ENCODE measurements at regions not wholly inside any gene's neighbourhood (a gene's known extent, or its start where the extent isn't known, plus 50 kb on each side); places are given as distances from the start of the nearest gene placed in this dataset.

GRCh38 chr13:72341904-72342303, 385.5 kb downstream of the MZT1 start:
- Histone ChIP-seq H3K4me2 (ENCODE audit: control insufficient read depth, insufficient read depth) (no peak overlapping the region), H3K4me3 (no peak overlapping the region), H3K79me2 (ENCODE audit: control insufficient read depth, insufficient read depth, low read length) (no peaks in the 10 kb centered on the region), H3K27me3 (replicated peaks in 1 of 2; ENCODE audit: control insufficient read depth in 2 of 2, insufficient read depth in 2 of 2, low read length in 1 of 2) (no peaks in the 10 kb centered on the region), H3K27ac (ENCODE audit: control insufficient read depth, insufficient read depth) (no peak overlapping the region), H3K9me3 (replicated peaks; ENCODE audit: control insufficient read depth, insufficient read depth, low read length) (no peaks in the 10 kb centered on the region), H2AFZ (ENCODE audit: control insufficient read depth, low read depth, low read length) (no peak overlapping the region), H3K4me1 (ENCODE audit: control insufficient read depth, insufficient read depth, low read length) (no peaks in the 10 kb centered on the region), H3K36me3 (ENCODE audit: control insufficient read depth in 2 of 2, insufficient read depth in 2 of 2, low read length in 1 of 2) (no peaks in the 10 kb centered on the region), H3K9ac (ENCODE audit: control insufficient read depth, insufficient read depth, low read length) (no peak overlapping the region), H4K20me1 (ENCODE audit: control insufficient read depth, insufficient read depth) (no peaks in the 10 kb centered on the region)
- FAIRE-seq (no peak), DNase-seq (ENCODE audit: low read depth, low spot score) (no peak), ATAC-seq (no peak)
- POLR2A ChIA-PET = no interaction called here
- no TSS peak for BruUV-seq (replicated peaks)
- WGBS (ENCODE audit: insufficient coverage, insufficient replicate concordance, low lambda C conversion rate, missing lambda C conversion rate) = 41% methylated on average over 5 of the region's 5 CpGs
- in situ Hi-C loops (cut with MboI) = no loop called here
- TF ChIP-seq, protein P1, sequence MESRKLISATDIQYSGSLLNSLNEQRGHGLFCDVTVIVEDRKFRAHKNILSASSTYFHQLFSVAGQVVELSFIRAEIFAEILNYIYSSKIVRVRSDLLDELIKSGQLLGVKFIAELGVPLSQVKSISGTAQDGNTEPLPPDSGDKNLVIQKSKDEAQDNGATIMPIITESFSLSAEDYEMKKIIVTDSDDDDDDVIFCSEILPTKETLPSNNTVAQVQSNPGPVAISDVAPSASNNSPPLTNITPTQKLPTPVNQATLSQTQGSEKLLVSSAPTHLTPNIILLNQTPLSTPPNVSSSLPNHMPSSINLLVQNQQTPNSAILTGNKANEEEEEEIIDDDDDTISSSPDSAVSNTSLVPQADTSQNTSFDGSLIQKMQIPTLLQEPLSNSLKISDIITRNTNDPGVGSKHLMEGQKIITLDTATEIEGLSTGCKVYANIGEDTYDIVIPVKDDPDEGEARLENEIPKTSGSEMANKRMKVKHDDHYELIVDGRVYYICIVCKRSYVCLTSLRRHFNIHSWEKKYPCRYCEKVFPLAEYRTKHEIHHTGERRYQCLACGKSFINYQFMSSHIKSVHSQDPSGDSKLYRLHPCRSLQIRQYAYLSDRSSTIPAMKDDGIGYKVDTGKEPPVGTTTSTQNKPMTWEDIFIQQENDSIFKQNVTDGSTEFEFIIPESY (IDR thresholded peaks at IDR 0.05) = no peak
- TF ChIP-seq NR2C1 (IDR thresholded peaks at IDR 0.05) (no peak), PKNOX1 (IDR thresholded peaks at IDR 0.05) (no peak), ETV6 (conservative IDR thresholded peaks at IDR 0.05 in 1 of 2, IDR thresholded peaks at IDR 0.05 in 1 of 2; ENCODE audit: borderline replicate concordance in 1 of 2, low read depth in 1 of 2) (no peak), RBBP5 (conservative IDR thresholded peaks at IDR 0.05) (no peak), RUNX3 (IDR thresholded peaks at IDR 0.05; ENCODE audit: low read length) (no peak), RCOR1 (conservative IDR thresholded peaks at IDR 0.05; ENCODE audit: low read depth, low read length) (no peak), HDGF (IDR thresholded peaks at IDR 0.05) (no peak), PAX5 (IDR thresholded peaks at IDR 0.05; ENCODE audit: borderline replicate concordance, low read depth, low read length) (no peak), BMI1 (IDR thresholded peaks at IDR 0.05; ENCODE audit: borderline replicate concordance) (no peak), E2F8 (IDR thresholded peaks at IDR 0.05; ENCODE audit: low read depth, partially characterized antibody) (no peak), YY1 (IDR thresholded peaks at IDR 0.05; ENCODE audit: low read depth, low read length) (no peak), SP1 (IDR thresholded peaks at IDR 0.05; ENCODE audit: low read depth, low read length) (no peak), SIN3A (IDR thresholded peaks at IDR 0.05; ENCODE audit: low read depth, low read length) (no peak), SMARCA5 (IDR thresholded peaks at IDR 0.05) (no peak)
- TF ChIP-seq, protein P2, sequence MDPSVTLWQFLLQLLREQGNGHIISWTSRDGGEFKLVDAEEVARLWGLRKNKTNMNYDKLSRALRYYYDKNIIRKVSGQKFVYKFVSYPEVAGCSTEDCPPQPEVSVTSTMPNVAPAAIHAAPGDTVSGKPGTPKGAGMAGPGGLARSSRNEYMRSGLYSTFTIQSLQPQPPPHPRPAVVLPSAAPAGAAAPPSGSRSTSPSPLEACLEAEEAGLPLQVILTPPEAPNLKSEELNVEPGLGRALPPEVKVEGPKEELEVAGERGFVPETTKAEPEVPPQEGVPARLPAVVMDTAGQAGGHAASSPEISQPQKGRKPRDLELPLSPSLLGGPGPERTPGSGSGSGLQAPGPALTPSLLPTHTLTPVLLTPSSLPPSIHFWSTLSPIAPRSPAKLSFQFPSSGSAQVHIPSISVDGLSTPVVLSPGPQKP (IDR thresholded peaks at IDR 0.05; ENCODE audit: low read depth, low read length) = no peak
- TF ChIP-seq, protein P3, sequence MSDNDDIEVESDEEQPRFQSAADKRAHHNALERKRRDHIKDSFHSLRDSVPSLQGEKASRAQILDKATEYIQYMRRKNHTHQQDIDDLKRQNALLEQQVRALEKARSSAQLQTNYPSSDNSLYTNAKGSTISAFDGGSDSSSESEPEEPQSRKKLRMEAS (IDR thresholded peaks at IDR 0.05; ENCODE audit: low read depth, low read length) = no peak
- RAD21 ChIA-PET (ENCODE audit: unreplicated experiment) = no interaction called here
- intact Hi-C loops (cut with micrococcal nuclease; ENCODE audit: unreplicated experiment) = no loop called here
- CTCF ChIA-PET = no interaction called here
- SMC1A ChIA-PET (ENCODE audit: uncharacterized antibody, unreplicated experiment) = no interaction called here
